B cell (primary cell): ENCODE measurements at regions not wholly inside any gene's neighbourhood (a gene's known extent, or its start where the extent isn't known, plus 50 kb on each side); places are given as distances from the start of the nearest gene placed in this dataset.

Source experiments
- EZH2 ChIP-seq: IDR thresholded peaks from 2 replicates; pipeline ENCODE4 v1.6.1; 2012; ENCODE audit warnings: borderline replicate concordance, low read depth, mild to moderate bottlenecking, moderate library complexity, low read length; ENCODE audit not compliant: insufficient read depth, poor library complexity, severe bottlenecking
- TF ChIP-seq, protein P1 (sequence below): fragments of 200-600 bp; IDR thresholded peaks from one replicate; pipeline ENCODE4 v1.8.0; 2022; ENCODE audit warnings: antibody characterized with exemption, mild to moderate bottlenecking

DNA sequence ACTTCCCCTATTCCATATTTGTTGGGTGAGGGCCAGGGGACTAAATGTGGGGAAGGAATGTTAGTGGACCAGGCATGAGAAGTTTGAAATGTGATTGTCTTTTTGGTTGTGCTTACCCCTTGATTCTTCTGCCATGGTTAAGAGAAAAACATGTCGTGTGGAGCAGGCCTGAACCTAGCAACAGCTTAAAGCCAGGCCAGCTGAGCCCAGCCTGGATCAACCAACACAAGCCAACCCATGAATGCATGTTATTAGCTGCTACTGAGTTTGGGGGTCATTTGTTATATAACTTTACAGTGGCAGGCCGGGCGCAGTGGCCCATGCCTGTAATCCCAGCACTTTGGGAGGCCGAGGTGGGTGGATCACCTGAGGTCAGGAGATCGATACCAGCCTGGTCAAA lies 52.4 kb upstream of the TRIO start:
- TF ChIP-seq, protein P1, sequence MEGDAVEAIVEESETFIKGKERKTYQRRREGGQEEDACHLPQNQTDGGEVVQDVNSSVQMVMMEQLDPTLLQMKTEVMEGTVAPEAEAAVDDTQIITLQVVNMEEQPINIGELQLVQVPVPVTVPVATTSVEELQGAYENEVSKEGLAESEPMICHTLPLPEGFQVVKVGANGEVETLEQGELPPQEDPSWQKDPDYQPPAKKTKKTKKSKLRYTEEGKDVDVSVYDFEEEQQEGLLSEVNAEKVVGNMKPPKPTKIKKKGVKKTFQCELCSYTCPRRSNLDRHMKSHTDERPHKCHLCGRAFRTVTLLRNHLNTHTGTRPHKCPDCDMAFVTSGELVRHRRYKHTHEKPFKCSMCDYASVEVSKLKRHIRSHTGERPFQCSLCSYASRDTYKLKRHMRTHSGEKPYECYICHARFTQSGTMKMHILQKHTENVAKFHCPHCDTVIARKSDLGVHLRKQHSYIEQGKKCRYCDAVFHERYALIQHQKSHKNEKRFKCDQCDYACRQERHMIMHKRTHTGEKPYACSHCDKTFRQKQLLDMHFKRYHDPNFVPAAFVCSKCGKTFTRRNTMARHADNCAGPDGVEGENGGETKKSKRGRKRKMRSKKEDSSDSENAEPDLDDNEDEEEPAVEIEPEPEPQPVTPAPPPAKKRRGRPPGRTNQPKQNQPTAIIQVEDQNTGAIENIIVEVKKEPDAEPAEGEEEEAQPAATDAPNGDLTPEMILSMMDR = no peak
- TF ChIP-seq EZH2 = no peak
